BLaER1 treated with 17β-estradiol and CSF1 and Interleukin-3, amounts not matched to agents 10 nM and 100 nM (cell line): ENCODE measurements at regions not wholly inside any gene's neighbourhood (a gene's known extent, or its start where the extent isn't known, plus 50 kb on each side); places are given as distances from the start of the nearest gene placed in this dataset.

Experiments used
- H3K27ac ChIP-seq, 11 experiments: shearing (Covaris generic); formaldehyde crosslinking; 2 replicates each; pipeline ENCODE4 v1.8.1; 2022
- H3K27me3 ChIP-seq, 11 experiments: shearing (Covaris generic); formaldehyde crosslinking; 2 replicates each; pipeline ENCODE4 v1.8.1; 2022
- H3K36me3 ChIP-seq, 11 experiments: shearing (Covaris generic); formaldehyde crosslinking; 2 replicates each; pipeline ENCODE4 v1.8.1; 2022
- H3K4me1 ChIP-seq, 10 experiments: shearing (Covaris generic); formaldehyde crosslinking; 2 replicates each; pipeline ENCODE4 v1.8.1; 2022
- H3K4me2 ChIP-seq, 11 experiments: shearing (Covaris generic); formaldehyde crosslinking; 2 replicates each; pipeline ENCODE4 v1.8.1; 2022
- H3K4me3 ChIP-seq, 10 experiments: shearing (Covaris generic); formaldehyde crosslinking; 2 replicates each; pipeline ENCODE4 v1.8.1; 2022
- H3K9ac ChIP-seq, 11 experiments: shearing (Covaris generic); formaldehyde crosslinking; 2 replicates each; pipeline ENCODE4 v1.8.1; 2022
- H3K9me3 ChIP-seq, 11 experiments: shearing (Covaris generic); formaldehyde crosslinking; replicated peaks in 1 of 11; 2 replicates each; pipeline ENCODE4 v1.8.1; 2022
- H4K20me1 ChIP-seq, 11 experiments: shearing (Covaris generic); formaldehyde crosslinking; 2 replicates each; pipeline ENCODE4 v1.8.1; 2022
- Cebpa-rat ChIP-seq, 11 experiments: shearing (Covaris generic); IDR thresholded peaks; 2 replicates each; pipeline ENCODE4 v1.8.1; 2022

- H3K4me1 ChIP-seq: no peaks in the 10 kb centered on the region
- no peaks in the 10 kb centered on the region for H3K27me3 ChIP-seq
- no peak overlapping the region for H3K9ac ChIP-seq
- H3K4me3 ChIP-seq: no peak overlapping the region
- H3K4me2 ChIP-seq: no peak overlapping the region
- TF ChIP-seq Cebpa-rat (IDR thresholded peaks at IDR 0.05): no peak
- H3K27ac ChIP-seq: no peak overlapping the region
- no peaks in the 10 kb centered on the region for H3K9me3 ChIP-seq
- no peaks in the 10 kb centered on the region for H3K36me3 ChIP-seq
- no peaks in the 10 kb centered on the region for H4K20me1 ChIP-seq
Observed at GRCh38 chr7:35995334-35995733, 157.7 kb upstream of the EEPD1 start.

- Histone ChIP-seq H3K36me3 (no peaks in the 10 kb centered on the region), H4K20me1 (no peaks in the 10 kb centered on the region), H3K4me1 (no peaks in the 10 kb centered on the region), H3K9ac (no peak overlapping the region), H3K27me3 (no peaks in the 10 kb centered on the region), H3K4me3 (no peak overlapping the region), H3K9me3 (no peaks in the 10 kb centered on the region), H3K4me2 (no peak overlapping the region), H3K27ac (no peak overlapping the region)
- TF ChIP-seq Cebpa-rat (IDR thresholded peaks at IDR 0.05): no peak
Observed at GRCh38 chr7:35998481-35998880, 154.6 kb upstream of the EEPD1 start.

- no peak overlapping the region for H3K27ac ChIP-seq
- H3K4me2 ChIP-seq: no peak overlapping the region
- H3K9me3 ChIP-seq: no peaks in the 10 kb centered on the region
- no peak overlapping the region for H3K4me3 ChIP-seq
- H4K20me1 ChIP-seq: no peaks in the 10 kb centered on the region
- H3K4me1 ChIP-seq: 0 out of 20 replicates have a peak, but pooled peaks cover 0 to 3% (median 0%) of the 10 kb centered on the region in 10 experiments
- H3K27me3 ChIP-seq: no peaks in the 10 kb centered on the region
- no peak overlapping the region for H3K9ac ChIP-seq
- no peaks in the 10 kb centered on the region for H3K36me3 ChIP-seq
- TF ChIP-seq Cebpa-rat (IDR thresholded peaks at IDR 0.05): no peak
Observed at GRCh38 chr7:36001546-36001945, 151.5 kb upstream of the EEPD1 start.

- Histone ChIP-seq H3K9ac (no peak overlapping the region), H3K4me1 (0 out of 20 replicates have a peak, but pooled peaks cover 0 to 3% (median 0%) of the 10 kb centered on the region in 10 experiments), H3K4me2 (no peak overlapping the region), H3K4me3 (no peak overlapping the region), H4K20me1 (no peaks in the 10 kb centered on the region), H3K27me3 (no peaks in the 10 kb centered on the region), H3K36me3 (no peaks in the 10 kb centered on the region), H3K9me3 (no peaks in the 10 kb centered on the region), H3K27ac (no peak overlapping the region)
- TF ChIP-seq Cebpa-rat (IDR thresholded peaks at IDR 0.05): no peak
Observed at GRCh38 chr7:36002900-36003299, 150.2 kb upstream of the EEPD1 start.

- Histone ChIP-seq H3K4me2 (no peak overlapping the region), H4K20me1 (no peaks in the 10 kb centered on the region), H3K4me1 (0 out of 20 replicates have a peak, but pooled peaks cover 0 to 3% (median 0%) of the 10 kb centered on the region in 10 experiments), H3K27ac (no peak overlapping the region), H3K27me3 (no peaks in the 10 kb centered on the region), H3K9ac (no peak overlapping the region), H3K36me3 (no peaks in the 10 kb centered on the region), H3K4me3 (no peak overlapping the region), H3K9me3 (no peaks in the 10 kb centered on the region)
- TF ChIP-seq Cebpa-rat (IDR thresholded peaks at IDR 0.05): no peak
Observed at GRCh38 chr7:36003343-36003742, 149.7 kb upstream of the EEPD1 start.

GRCh38 chr7:36005293-36005692 lies 147.8 kb upstream of the EEPD1 start:
- Histone ChIP-seq H3K9ac (no peak overlapping the region), H3K36me3 (no peaks in the 10 kb centered on the region), H3K4me2 (no peak overlapping the region), H4K20me1 (no peaks in the 10 kb centered on the region), H3K9me3 (no peaks in the 10 kb centered on the region), H3K27me3 (no peaks in the 10 kb centered on the region), H3K4me1 (0 out of 20 replicates have a peak, but pooled peaks cover 0 to 3% (median 0%) of the 10 kb centered on the region in 10 experiments), H3K27ac (no peak overlapping the region), H3K4me3 (no peak overlapping the region)
- no peak for TF ChIP-seq Cebpa-rat (IDR thresholded peaks at IDR 0.05)

- no peak overlapping the region for H3K4me3 ChIP-seq
- no peak overlapping the region for H3K4me2 ChIP-seq
- no peak for TF ChIP-seq Cebpa-rat (IDR thresholded peaks at IDR 0.05)
- no peak overlapping the region for H3K27ac ChIP-seq
- no peak overlapping the region for H3K9ac ChIP-seq
- no peaks in the 10 kb centered on the region for H3K9me3 ChIP-seq
- H3K27me3 ChIP-seq: no peaks in the 10 kb centered on the region
- 0 out of 20 replicates have a peak, but pooled peaks cover 0 to 3% (median 0%) of the 10 kb centered on the region in 10 experiments for H3K4me1 ChIP-seq
- H4K20me1 ChIP-seq: no peaks in the 10 kb centered on the region
- no peaks in the 10 kb centered on the region for H3K36me3 ChIP-seq
Observed at GRCh38 chr7:36005876-36006275, 147.2 kb upstream of the EEPD1 start.

- H3K9me3 ChIP-seq: no peaks in the 10 kb centered on the region
- H3K4me1 ChIP-seq: 0 out of 20 replicates have a peak, but pooled peaks cover 0 to 3% (median 0%) of the 10 kb centered on the region in 10 experiments
- no peak overlapping the region for H3K27ac ChIP-seq
- no peak for TF ChIP-seq Cebpa-rat (IDR thresholded peaks at IDR 0.05)
- no peak overlapping the region for H3K9ac ChIP-seq
- H4K20me1 ChIP-seq: no peaks in the 10 kb centered on the region
- no peak overlapping the region for H3K4me2 ChIP-seq
- H3K27me3 ChIP-seq: no peaks in the 10 kb centered on the region
- no peak overlapping the region for H3K4me3 ChIP-seq
- no peaks in the 10 kb centered on the region for H3K36me3 ChIP-seq
Observed at GRCh38 chr7:36006636-36007229, 146.3 kb upstream of the EEPD1 start.

- H3K4me2 ChIP-seq: no peak overlapping the region
- H3K27ac ChIP-seq: no peak overlapping the region
Observed at GRCh38 chr7:36010656-36011587, 142.1 kb upstream of the EEPD1 start.

More at GRCh38 chr7:36010656-36011587, 142.1 kb upstream of the EEPD1 start:
- no peaks in the 10 kb centered on the region for H3K27me3 ChIP-seq
- H3K4me1 ChIP-seq: no peaks in the 10 kb centered on the region
- H3K9me3 ChIP-seq: peaks cover 0 to 9% (median 0%) of the 10 kb centered on the region in 11 experiments; a peak in 3 of 22 replicates
- no peaks in the 10 kb centered on the region for H4K20me1 ChIP-seq
- no peaks in the 10 kb centered on the region for H3K36me3 ChIP-seq
- no peak overlapping the region for H3K9ac ChIP-seq
- H3K4me3 ChIP-seq: no peak overlapping the region
- no peak for TF ChIP-seq Cebpa-rat (IDR thresholded peaks at IDR 0.05)
